GM23338 (cell line): ENCODE measurements at regions not wholly inside any gene's neighbourhood (a gene's known extent, or its start where the extent isn't known, plus 50 kb on each side); places are given as distances from the start of the nearest gene placed in this dataset.

Experiments used
- ATAC-seq: fragments of 200-7000 bp; cut with Tn5 transposase; 3 replicates; pipeline ENCODE4 v1.9.1; 2020
- DNase-seq: peaks from one replicate; pipeline ENCODE4 v3.0.0-alpha.2; 2015; ENCODE audit warnings: low spot score
- H2AFZ ChIP-seq: fragments of 200-600 bp; sonication (generic); 2 replicates; pipeline ENCODE4 v1.8.0; 2016; ENCODE audit warnings: antibody characterized with exemption, mild to moderate bottlenecking, moderate library complexity
- H3F3A ChIP-seq: fragments of 200-600 bp; sonication (generic); replicated peaks from 2 replicates; pipeline ENCODE4 v1.8.0; 2017; ENCODE audit warnings: antibody characterized with exemption, mixed run types, low read depth
- H3K27ac ChIP-seq: fragments of 200-600 bp; sonication (generic); 2 replicates; pipeline ENCODE4 v1.6.1; 2016; ENCODE audit warnings: low read depth
- H3K27me3 ChIP-seq: fragments of 200-600 bp; sonication (generic); 2 replicates; pipeline ENCODE4 v1.8.0; 2016; ENCODE audit warnings: mild to moderate bottlenecking, mixed run types, moderate library complexity; ENCODE audit not compliant: insufficient read depth
- H3K36me3 ChIP-seq: fragments of 200-600 bp; sonication (generic); 2 replicates; pipeline ENCODE4 v1.8.0; 2016; ENCODE audit warnings: mild to moderate bottlenecking; ENCODE audit not compliant: insufficient read depth
- H3K4me1 ChIP-seq: fragments of 200-600 bp; sonication (generic); 2 replicates; pipeline ENCODE4 v1.8.0; 2016; ENCODE audit warnings: mild to moderate bottlenecking, moderate library complexity; ENCODE audit not compliant: insufficient read depth
- H3K4me2 ChIP-seq: fragments of 200-600 bp; sonication (generic); 2 replicates; pipeline ENCODE4 v1.7.1; 2017; ENCODE audit warnings: mixed run types
- H3K4me3 ChIP-seq: fragments of 200-600 bp; sonication (generic); 2 replicates; pipeline ENCODE4 v1.6.1; 2016; ENCODE audit warnings: mixed run types
- H3K79me2 ChIP-seq: fragments of 200-600 bp; sonication (generic); replicated peaks from 2 replicates; pipeline ENCODE4 v1.8.0; 2017; ENCODE audit warnings: mild to moderate bottlenecking; ENCODE audit not compliant: insufficient read depth
- H3K9me2 ChIP-seq: fragments of 200-600 bp; sonication (generic); 2 replicates; pipeline ENCODE4 v1.8.0; 2017; ENCODE audit not compliant: insufficient read depth
- H4K20me1 ChIP-seq: fragments of 200-600 bp; sonication (generic); replicated peaks from 2 replicates; pipeline ENCODE4 v1.8.0; 2017; ENCODE audit warnings: mild to moderate bottlenecking; ENCODE audit not compliant: insufficient read depth
- H3K27ac Mint-ChIP-seq: 2 replicates; pipeline ENCODE4 v1.8.0; 2020; ENCODE audit warnings: inconsistent platforms, mild to moderate bottlenecking, moderate library complexity, mixed read lengths
- H3K27me3 Mint-ChIP-seq: 3 replicates; pipeline ENCODE4 v1.8.0; 2022; ENCODE audit warnings: low read depth, mild to moderate bottlenecking, moderate library complexity, mixed read lengths, inconsistent platforms; ENCODE audit not compliant: insufficient read depth, poor library complexity
- H3K36me3 Mint-ChIP-seq: 3 replicates; pipeline ENCODE4 v1.8.0; 2021; ENCODE audit warnings: low read depth, mild to moderate bottlenecking, inconsistent platforms, moderate library complexity, mixed read lengths
- H3K4me1 Mint-ChIP-seq: 3 replicates; pipeline ENCODE4 v1.8.0; 2020; ENCODE audit warnings: mild to moderate bottlenecking, inconsistent platforms, mixed read lengths
- H3K4me3 Mint-ChIP-seq: 3 replicates; pipeline ENCODE4 v1.8.0; 2021; ENCODE audit warnings: moderate library complexity, mild to moderate bottlenecking, inconsistent platforms, mixed read lengths
- H3K9me3 Mint-ChIP-seq: 3 replicates; pipeline ENCODE4 v1.8.0; 2020; ENCODE audit warnings: moderate library complexity, mild to moderate bottlenecking, inconsistent platforms, mixed read lengths
- CREB1 ChIP-seq: fragments of 250-450 bp; sonication (Bioruptor Pico); IDR thresholded peaks from 2 replicates; pipeline ENCODE4 v1.5.0; 2020; ENCODE audit warnings: low read depth, mild to moderate bottlenecking, moderate library complexity
- EZH2 ChIP-seq: fragments of 200-600 bp; sonication (generic); IDR thresholded peaks from one replicate; pipeline ENCODE4 v1.8.0; 2017; ENCODE audit warnings: antibody characterized with exemption, mild to moderate bottlenecking, low read depth; ENCODE audit not compliant: unreplicated experiment
- JUNB ChIP-seq: IDR thresholded peaks from one replicate; pipeline ENCODE4 v1.6.1; 2016; ENCODE audit warnings: antibody characterized with exemption; ENCODE audit not compliant: unreplicated experiment
- NANOG ChIP-seq: IDR thresholded peaks from 2 replicates; pipeline ENCODE4 v1.6.1; 2016; ENCODE audit warnings: antibody characterized with exemption, borderline replicate concordance
- POLR2AphosphoS5 ChIP-seq: IDR thresholded peaks from 2 replicates; pipeline ENCODE4 v1.6.1; 2016; ENCODE audit warnings: antibody characterized with exemption, low read depth
- STAT1 ChIP-seq: IDR thresholded peaks from one replicate; pipeline ENCODE4 v1.6.1; 2016; ENCODE audit warnings: antibody characterized with exemption; ENCODE audit not compliant: unreplicated experiment
- ZNF114 ChIP-seq: fragments of 250-450 bp; sonication (Bioruptor Pico); IDR thresholded peaks from 2 replicates; pipeline ENCODE4 v1.5.0; 2020; ENCODE audit warnings: mild to moderate bottlenecking, moderate library complexity
- TF ChIP-seq, protein P1 (sequence below): IDR thresholded peaks from one replicate; pipeline ENCODE4 v1.6.1; 2018; ENCODE audit warnings: antibody characterized with exemption; ENCODE audit not compliant: unreplicated experiment
- TF ChIP-seq, protein P2 (sequence below): IDR thresholded peaks from 2 replicates; pipeline ENCODE4 v1.6.1; 2016; ENCODE audit warnings: antibody characterized with exemption
- TF ChIP-seq, protein P3 (sequence below), 2 experiments: fragments of 200-600 bp in 1 of 2; sonication (generic) in 1 of 2; conservative IDR thresholded peaks; 2 replicates each; pipeline versions ENCODE4 v1.5.1 to v1.6.1; 2016 to 2017; ENCODE audit warnings: antibody characterized with exemption in 2 of 2, low read depth in 2 of 2, mild to moderate bottlenecking in 2 of 2, moderate library complexity in 1 of 2

DNA sequence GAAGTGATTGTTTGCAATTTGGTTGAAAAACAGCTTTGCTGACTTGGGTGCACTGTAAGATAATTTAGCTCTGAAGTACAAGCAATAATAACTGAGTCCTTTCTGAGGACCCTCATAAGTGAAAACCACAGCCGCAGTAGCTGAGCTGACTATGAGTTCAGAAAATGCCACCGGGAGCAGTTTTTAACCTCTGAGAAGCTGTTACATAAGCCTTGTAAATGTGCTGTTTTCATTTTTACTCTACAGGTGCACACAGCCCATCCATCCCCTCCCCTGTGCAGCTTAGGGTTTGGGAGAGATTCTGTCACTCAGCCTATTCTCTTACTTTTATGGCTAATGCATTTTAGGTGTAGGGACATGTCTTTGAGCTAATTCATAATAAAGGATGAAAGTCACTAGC, 255.5 kb upstream of the C11orf87 start (continued):
- TF ChIP-seq, protein P1, sequence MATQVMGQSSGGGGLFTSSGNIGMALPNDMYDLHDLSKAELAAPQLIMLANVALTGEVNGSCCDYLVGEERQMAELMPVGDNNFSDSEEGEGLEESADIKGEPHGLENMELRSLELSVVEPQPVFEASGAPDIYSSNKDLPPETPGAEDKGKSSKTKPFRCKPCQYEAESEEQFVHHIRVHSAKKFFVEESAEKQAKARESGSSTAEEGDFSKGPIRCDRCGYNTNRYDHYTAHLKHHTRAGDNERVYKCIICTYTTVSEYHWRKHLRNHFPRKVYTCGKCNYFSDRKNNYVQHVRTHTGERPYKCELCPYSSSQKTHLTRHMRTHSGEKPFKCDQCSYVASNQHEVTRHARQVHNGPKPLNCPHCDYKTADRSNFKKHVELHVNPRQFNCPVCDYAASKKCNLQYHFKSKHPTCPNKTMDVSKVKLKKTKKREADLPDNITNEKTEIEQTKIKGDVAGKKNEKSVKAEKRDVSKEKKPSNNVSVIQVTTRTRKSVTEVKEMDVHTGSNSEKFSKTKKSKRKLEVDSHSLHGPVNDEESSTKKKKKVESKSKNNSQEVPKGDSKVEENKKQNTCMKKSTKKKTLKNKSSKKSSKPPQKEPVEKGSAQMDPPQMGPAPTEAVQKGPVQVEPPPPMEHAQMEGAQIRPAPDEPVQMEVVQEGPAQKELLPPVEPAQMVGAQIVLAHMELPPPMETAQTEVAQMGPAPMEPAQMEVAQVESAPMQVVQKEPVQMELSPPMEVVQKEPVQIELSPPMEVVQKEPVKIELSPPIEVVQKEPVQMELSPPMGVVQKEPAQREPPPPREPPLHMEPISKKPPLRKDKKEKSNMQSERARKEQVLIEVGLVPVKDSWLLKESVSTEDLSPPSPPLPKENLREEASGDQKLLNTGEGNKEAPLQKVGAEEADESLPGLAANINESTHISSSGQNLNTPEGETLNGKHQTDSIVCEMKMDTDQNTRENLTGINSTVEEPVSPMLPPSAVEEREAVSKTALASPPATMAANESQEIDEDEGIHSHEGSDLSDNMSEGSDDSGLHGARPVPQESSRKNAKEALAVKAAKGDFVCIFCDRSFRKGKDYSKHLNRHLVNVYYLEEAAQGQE, result no peak
- no peak for TF ChIP-seq POLR2AphosphoS5
- TF ChIP-seq, protein P2, sequence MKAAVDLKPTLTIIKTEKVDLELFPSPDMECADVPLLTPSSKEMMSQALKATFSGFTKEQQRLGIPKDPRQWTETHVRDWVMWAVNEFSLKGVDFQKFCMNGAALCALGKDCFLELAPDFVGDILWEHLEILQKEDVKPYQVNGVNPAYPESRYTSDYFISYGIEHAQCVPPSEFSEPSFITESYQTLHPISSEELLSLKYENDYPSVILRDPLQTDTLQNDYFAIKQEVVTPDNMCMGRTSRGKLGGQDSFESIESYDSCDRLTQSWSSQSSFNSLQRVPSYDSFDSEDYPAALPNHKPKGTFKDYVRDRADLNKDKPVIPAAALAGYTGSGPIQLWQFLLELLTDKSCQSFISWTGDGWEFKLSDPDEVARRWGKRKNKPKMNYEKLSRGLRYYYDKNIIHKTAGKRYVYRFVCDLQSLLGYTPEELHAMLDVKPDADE, result no peak

DNA sequence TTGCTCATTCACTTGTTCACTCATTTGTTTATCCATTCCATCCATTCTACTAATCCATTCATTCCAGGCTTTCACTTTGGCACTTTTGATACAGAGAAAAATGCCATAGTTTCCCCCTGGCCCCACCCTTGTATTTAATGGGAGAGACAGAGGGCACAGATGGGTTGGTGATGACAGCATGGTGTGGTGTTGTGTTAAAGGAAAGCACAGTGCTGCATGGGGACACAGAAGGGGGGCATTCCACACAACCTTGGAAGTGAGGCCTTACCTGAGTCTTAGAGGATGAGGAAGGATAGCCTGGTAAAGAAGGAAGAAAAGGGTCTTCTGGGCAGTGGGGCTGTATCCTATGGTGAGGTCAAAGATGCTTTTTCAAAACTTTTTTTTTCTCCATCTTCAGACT, 248.5 kb upstream of the C11orf87 start:
- H3K27ac Mint-ChIP-seq, result no peak overlapping the region
- no peaks in the 10 kb centered on the region for H3K79me2 ChIP-seq

DNA sequence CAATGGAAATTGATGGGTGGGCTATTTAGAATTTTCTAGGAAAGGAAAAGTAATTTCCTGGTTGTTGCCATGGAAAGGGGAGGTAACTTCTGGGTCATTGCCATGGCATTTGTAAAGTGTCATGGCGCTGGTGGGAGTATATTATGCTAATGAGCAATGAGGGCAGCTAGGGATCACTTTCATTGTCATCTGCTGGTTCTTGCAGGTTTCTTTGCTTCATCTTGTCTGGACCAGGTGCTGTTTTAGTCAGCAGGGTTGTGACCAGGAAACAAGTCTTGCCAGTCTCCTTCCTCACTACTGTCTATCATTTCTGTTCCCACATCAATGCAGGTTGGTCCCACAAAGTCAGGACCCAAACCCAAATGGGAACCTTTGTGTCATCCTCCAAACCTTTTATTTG, 237.6 kb upstream of the C11orf87 start:
- H3K4me1 Mint-ChIP-seq, result peaks cover 8% of the 10 kb centered on the region; the same call in 1 of the 3 replicates

More for the DNA sequence above, 248.5 kb upstream of the C11orf87 start:
- Mint-ChIP-seq H3K9me3 (no peaks in the 10 kb centered on the region), H3K4me3 (no peak overlapping the region), H3K4me1 (no peaks in the 10 kb centered on the region), H3K36me3 (no peaks in the 10 kb centered on the region), H3K27me3 (no peaks in the 10 kb centered on the region)
- no peaks in the 10 kb centered on the region for H3K27me3 ChIP-seq
- H3K9me2 ChIP-seq, result 0 out of 2 replicates have a peak, but pooled peaks cover 5% of the 10 kb centered on the region
- H3K4me2 ChIP-seq, result no peak overlapping the region
- H3K4me3 ChIP-seq, result no peak overlapping the region
- H2AFZ ChIP-seq, result no peak overlapping the region
- H4K20me1 ChIP-seq, result no peaks in the 10 kb centered on the region
- no peak for TF ChIP-seq CREB1
- no peak for TF ChIP-seq NANOG
- no peak for TF ChIP-seq JUNB
- TF ChIP-seq EZH2, result no peak
- no peaks in the 10 kb centered on the region for H3K36me3 ChIP-seq
- H3F3A ChIP-seq, result no peaks in the 10 kb centered on the region
- no peak for ATAC-seq
- no peaks in the 10 kb centered on the region for H3K4me1 ChIP-seq
- H3K27ac ChIP-seq, result no peak overlapping the region
- no peak for DNase-seq

More for the DNA sequence above, 237.6 kb upstream of the C11orf87 start:
- Histone ChIP-seq H3K27me3 (no peaks in the 10 kb centered on the region), H3K4me2 (no peak overlapping the region), H3K27ac (no peak overlapping the region), H3K79me2 (no peaks in the 10 kb centered on the region), H3F3A (no peaks in the 10 kb centered on the region), H3K4me1 (0 out of 2 replicates have a peak, but pooled peaks cover 4% of the 10 kb centered on the region), H3K36me3 (no peaks in the 10 kb centered on the region; the same call in 1 of the 2 replicates), H2AFZ (no peak overlapping the region), H4K20me1 (no peaks in the 10 kb centered on the region), H3K9me2 (peaks cover 5% of the 10 kb centered on the region; the same call in 1 of the 2 replicates), H3K4me3 (no peak overlapping the region)
- H3K36me3 Mint-ChIP-seq, result peaks cover 17% of the 10 kb centered on the region; the same call in 2 of the 3 replicates
- DNase-seq, result no peak
- TF ChIP-seq ZNF114 (CRISPR knock-in tag) (no peak), JUNB (no peak), CREB1 (no peak), NANOG (no peak), STAT1 (no peak), POLR2AphosphoS5 (no peak), EZH2 (no peak)
- TF ChIP-seq, protein P2, result no peak
- TF ChIP-seq, protein P3, sequence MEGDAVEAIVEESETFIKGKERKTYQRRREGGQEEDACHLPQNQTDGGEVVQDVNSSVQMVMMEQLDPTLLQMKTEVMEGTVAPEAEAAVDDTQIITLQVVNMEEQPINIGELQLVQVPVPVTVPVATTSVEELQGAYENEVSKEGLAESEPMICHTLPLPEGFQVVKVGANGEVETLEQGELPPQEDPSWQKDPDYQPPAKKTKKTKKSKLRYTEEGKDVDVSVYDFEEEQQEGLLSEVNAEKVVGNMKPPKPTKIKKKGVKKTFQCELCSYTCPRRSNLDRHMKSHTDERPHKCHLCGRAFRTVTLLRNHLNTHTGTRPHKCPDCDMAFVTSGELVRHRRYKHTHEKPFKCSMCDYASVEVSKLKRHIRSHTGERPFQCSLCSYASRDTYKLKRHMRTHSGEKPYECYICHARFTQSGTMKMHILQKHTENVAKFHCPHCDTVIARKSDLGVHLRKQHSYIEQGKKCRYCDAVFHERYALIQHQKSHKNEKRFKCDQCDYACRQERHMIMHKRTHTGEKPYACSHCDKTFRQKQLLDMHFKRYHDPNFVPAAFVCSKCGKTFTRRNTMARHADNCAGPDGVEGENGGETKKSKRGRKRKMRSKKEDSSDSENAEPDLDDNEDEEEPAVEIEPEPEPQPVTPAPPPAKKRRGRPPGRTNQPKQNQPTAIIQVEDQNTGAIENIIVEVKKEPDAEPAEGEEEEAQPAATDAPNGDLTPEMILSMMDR (conservative IDR thresholded peaks at IDR 0.05; ENCODE audit: low read depth in 2 of 2), result no peak
- TF ChIP-seq, protein P1, result no peak
- no peak overlapping the region for H3K4me3 Mint-ChIP-seq
- ATAC-seq, result no peak
- peaks cover 5% of the 10 kb centered on the region for H3K27me3 Mint-ChIP-seq
- peaks cover 28% of the 10 kb centered on the region for H3K9me3 Mint-ChIP-seq
- no peak overlapping the region for H3K27ac Mint-ChIP-seq
